Astrocyte of the spinal cord (primary cell): ENCODE measurements at regions not wholly inside any gene's neighbourhood (a gene's known extent, or its start where the extent isn't known, plus 50 kb on each side); places are given as distances from the start of the nearest gene placed in this dataset.

Experiments used
- DNase-seq: peaks from one replicate; pipeline ENCODE4 v3.0.0; 2011; ENCODE audit warnings: low read depth, low spot score
- H3K4me3 ChIP-seq: 2 replicates; pipeline ENCODE4 v1.5.1; 2011; ENCODE audit warnings: low read depth, mild to moderate bottlenecking, low read length, moderate library complexity
- CTCF ChIP-seq: IDR thresholded peaks from 2 replicates; pipeline ENCODE4 v1.5.1; 2012; ENCODE audit warnings: low read depth, mild to moderate bottlenecking, low read length, inconsistent platforms
- in situ Hi-C: cut with HindIII; loops from 2 replicates; pipeline ENCODE4 v1.10.0; 2017; ENCODE audit warnings: low sequenced_read_pairs

- H3K4me3 ChIP-seq: no peak overlapping the region
- in situ Hi-C loops: no loop called here
- no peak for DNase-seq
- no peak for TF ChIP-seq CTCF
These were observed 1302.8 kb upstream of the CNTN5 start for GRCh38 chr11:97717922-97718321.

DNA sequence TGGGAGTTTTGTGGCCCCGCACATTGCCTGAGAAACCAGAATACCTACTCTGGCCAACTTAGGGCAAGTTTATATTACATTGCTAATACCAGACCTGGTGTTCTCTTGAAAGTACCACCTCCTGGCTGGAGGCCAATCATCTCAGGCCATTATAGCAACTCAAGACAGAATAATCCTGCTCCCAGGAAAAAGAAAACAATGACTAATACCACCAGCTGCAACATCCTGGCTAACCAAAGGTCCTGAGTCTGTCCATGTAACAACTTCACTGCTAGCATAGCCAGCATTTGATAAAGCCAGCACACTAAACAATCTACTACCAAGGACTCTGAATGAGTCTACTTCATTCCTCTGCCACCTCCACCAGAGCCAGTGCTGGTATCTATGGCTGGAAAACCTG, 1298.7 kb upstream of the CNTN5 start:
- DNase-seq: peak; percentile 98
- H3K4me3 ChIP-seq: no peak overlapping the region
- in situ Hi-C loops: no loop called here
- TF ChIP-seq CTCF: no peak

GRCh38 chr11:97722721-97723120, 1298.0 kb upstream of the CNTN5 start:
- H3K4me3 ChIP-seq: no peak overlapping the region
- DNase-seq: no peak
- no peak for TF ChIP-seq CTCF
- in situ Hi-C loops: no loop called here

GRCh38 chr11:97729546-97730272, 1291.0 kb upstream of the CNTN5 start:
- in situ Hi-C loops: no loop called here
- no peak for TF ChIP-seq CTCF
- no peak overlapping the region for H3K4me3 ChIP-seq
- no peak for DNase-seq

DNA sequence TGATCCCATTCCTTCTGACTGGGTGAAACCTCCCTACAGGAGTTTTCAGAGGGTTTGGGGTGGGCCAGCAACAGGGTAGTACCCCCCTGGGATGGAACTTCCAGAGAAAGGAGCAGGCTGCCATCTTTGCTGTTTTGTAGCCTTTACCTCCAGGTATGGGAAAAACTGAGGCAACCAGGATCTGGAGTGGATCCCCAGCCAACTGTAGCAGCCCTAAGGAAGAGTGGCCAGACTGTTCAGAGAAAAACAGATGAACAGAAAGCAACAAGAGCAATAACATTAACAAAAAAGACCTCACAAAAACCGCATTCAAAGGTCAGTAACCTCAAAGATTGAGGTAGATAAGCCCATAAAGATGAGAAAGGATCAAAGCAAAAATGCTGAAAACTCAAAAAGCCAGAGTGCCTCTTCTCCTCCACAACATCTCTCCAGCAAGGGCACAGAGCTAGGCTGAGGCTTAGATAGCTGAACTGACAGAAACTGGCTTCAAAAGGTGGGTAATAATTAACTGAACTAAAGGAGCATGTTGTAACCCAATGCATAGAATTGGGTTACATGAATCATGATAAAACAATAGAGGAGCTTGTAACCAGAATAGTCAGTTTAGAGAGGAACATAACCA, 1288.6 kb upstream of the CNTN5 start:
- no peak for DNase-seq
- H3K4me3 ChIP-seq: no peak overlapping the region
- in situ Hi-C loops: no loop called here
- TF ChIP-seq CTCF: no peak

GRCh38 chr11:97738751-97739150, 1282.0 kb upstream of the CNTN5 start:
- TF ChIP-seq CTCF: no peak
- DNase-seq: peak; percentile 35
- in situ Hi-C loops: no loop called here
- H3K4me3 ChIP-seq: no peak overlapping the region
